PC-9 (cell line): ENCODE measurements at regions not wholly inside any gene's neighbourhood (a gene's known extent, or its start where the extent isn't known, plus 50 kb on each side); places are given as distances from the start of the nearest gene placed in this dataset.

Experiments
- EZH2 ChIP-seq: fragments of 200-600 bp; sonication (generic); IDR thresholded peaks from 2 replicates; pipeline ENCODE4 v1.8.0; 2017; ENCODE audit warnings: antibody characterized with exemption, low read depth
- TF ChIP-seq, protein P1 (sequence below): fragments of 200-600 bp; sonication (generic); conservative IDR thresholded peaks from 2 replicates; pipeline ENCODE4 v1.6.1; 2017; ENCODE audit warnings: mixed run types, antibody characterized with exemption, mild to moderate bottlenecking, moderate library complexity

DNA sequence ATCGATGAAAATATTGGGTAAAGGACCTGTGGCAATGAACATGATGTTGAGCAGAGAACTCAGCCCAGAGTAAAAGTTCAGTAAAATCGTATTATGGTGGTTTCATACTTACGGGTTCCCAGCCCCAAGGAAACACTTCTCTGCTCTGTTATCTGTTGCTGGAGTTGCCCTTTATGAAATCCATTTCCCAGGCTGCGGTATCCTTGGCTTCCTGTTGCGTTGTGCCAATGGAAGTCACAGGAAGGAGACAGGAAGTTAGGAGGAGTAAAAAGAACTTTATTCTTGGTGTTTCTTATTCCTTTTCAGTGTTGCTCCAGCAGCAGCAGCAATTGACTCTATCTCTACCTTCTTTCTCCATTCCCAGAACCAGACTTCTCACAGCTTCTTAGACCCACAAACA is 965.2 kb downstream of the VRK1 start:
- TF ChIP-seq, protein P1, sequence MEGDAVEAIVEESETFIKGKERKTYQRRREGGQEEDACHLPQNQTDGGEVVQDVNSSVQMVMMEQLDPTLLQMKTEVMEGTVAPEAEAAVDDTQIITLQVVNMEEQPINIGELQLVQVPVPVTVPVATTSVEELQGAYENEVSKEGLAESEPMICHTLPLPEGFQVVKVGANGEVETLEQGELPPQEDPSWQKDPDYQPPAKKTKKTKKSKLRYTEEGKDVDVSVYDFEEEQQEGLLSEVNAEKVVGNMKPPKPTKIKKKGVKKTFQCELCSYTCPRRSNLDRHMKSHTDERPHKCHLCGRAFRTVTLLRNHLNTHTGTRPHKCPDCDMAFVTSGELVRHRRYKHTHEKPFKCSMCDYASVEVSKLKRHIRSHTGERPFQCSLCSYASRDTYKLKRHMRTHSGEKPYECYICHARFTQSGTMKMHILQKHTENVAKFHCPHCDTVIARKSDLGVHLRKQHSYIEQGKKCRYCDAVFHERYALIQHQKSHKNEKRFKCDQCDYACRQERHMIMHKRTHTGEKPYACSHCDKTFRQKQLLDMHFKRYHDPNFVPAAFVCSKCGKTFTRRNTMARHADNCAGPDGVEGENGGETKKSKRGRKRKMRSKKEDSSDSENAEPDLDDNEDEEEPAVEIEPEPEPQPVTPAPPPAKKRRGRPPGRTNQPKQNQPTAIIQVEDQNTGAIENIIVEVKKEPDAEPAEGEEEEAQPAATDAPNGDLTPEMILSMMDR: no peak
- no peak for TF ChIP-seq EZH2
